MM.1S (cell line): ENCODE measurements at regions not wholly inside any gene's neighbourhood (a gene's known extent, or its start where the extent isn't known, plus 50 kb on each side); places are given as distances from the start of the nearest gene placed in this dataset.

Experiments
- DNase-seq: peaks from one replicate; pipeline ENCODE4 v3.0.0-alpha.2; 2015
- H2AFZ ChIP-seq: fragments of 300-600 bp; sonication (generic); 2 replicates; pipeline ENCODE4 v1.6.0; 2016; ENCODE audit warnings: antibody characterized with exemption, low read length
- H3F3A ChIP-seq: fragments of 300-600 bp; sonication (generic); 2 replicates; pipeline ENCODE4 v1.6.1; 2016; ENCODE audit warnings: mild to moderate bottlenecking, antibody characterized with exemption, low read length, moderate library complexity, mixed read lengths; ENCODE audit not compliant: insufficient read depth
- H3K27ac ChIP-seq: fragments of 300-600 bp; sonication (generic); 2 replicates; pipeline ENCODE4 v1.5.1; 2016; ENCODE audit warnings: mild to moderate bottlenecking, low read length
- H3K27me3 ChIP-seq: fragments of 300-600 bp; sonication (generic); replicated peaks from 2 replicates; pipeline ENCODE4 v1.6.0; 2016; ENCODE audit warnings: low read length; ENCODE audit not compliant: insufficient read depth
- H3K36me3 ChIP-seq: fragments of 300-600 bp; sonication (generic); replicated peaks from 2 replicates; pipeline ENCODE4 v1.6.1; 2016; ENCODE audit warnings: mild to moderate bottlenecking, low read length, mixed read lengths; ENCODE audit not compliant: insufficient read depth
- H3K4me1 ChIP-seq: fragments of 300-600 bp; sonication (generic); 2 replicates; pipeline ENCODE4 v1.6.1; 2016; ENCODE audit warnings: low read length, mixed read lengths
- H3K4me2 ChIP-seq: fragments of 300-600 bp; sonication (generic); 2 replicates; pipeline ENCODE4 v1.6.0; 2016; ENCODE audit warnings: low read depth, low read length
- H3K4me3 ChIP-seq: fragments of 300-600 bp; sonication (generic); 2 replicates; pipeline ENCODE4 v1.5.1; 2016; ENCODE audit warnings: low read length, mixed read lengths
- H3K79me2 ChIP-seq: fragments of 300-600 bp; sonication (generic); 2 replicates; pipeline ENCODE4 v1.6.1; 2016; ENCODE audit warnings: mixed run types, low read length, mixed read lengths
- H3K9ac ChIP-seq: fragments of 300-600 bp; sonication (generic); 2 replicates; pipeline ENCODE4 v1.6.1; 2016; ENCODE audit warnings: low read length, mixed read lengths
- H3K9me2 ChIP-seq: fragments of 300-600 bp; sonication (generic); replicated peaks from 2 replicates; pipeline ENCODE4 v1.6.1; 2016; ENCODE audit warnings: mild to moderate bottlenecking, low read length, mixed read lengths; ENCODE audit not compliant: insufficient read depth
- H3K9me3 ChIP-seq: fragments of 300-600 bp; sonication (generic); replicated peaks from 2 replicates; pipeline ENCODE4 v1.6.1; 2016; ENCODE audit warnings: mild to moderate bottlenecking, low read length, mixed read lengths; ENCODE audit not compliant: insufficient read depth
- H4K20me1 ChIP-seq: fragments of 300-600 bp; sonication (generic); 2 replicates; pipeline ENCODE4 v1.6.1; 2016; ENCODE audit warnings: mild to moderate bottlenecking, low read length, moderate library complexity, mixed read lengths; ENCODE audit not compliant: insufficient read depth
- CTCF ChIP-seq: fragments of 300-600 bp; sonication (generic); IDR thresholded peaks from 2 replicates; pipeline ENCODE4 v1.5.1; 2016; ENCODE audit warnings: antibody characterized with exemption, low read length, mixed read lengths
- EZH2 ChIP-seq: fragments of 300-600 bp; sonication (generic); optimal IDR thresholded peaks from 2 replicates; pipeline ENCODE3; 2017; ENCODE audit warnings: low read depth, mild to moderate bottlenecking, antibody characterized with exemption, low read length, mixed read lengths
- EZH2phosphoT487 ChIP-seq: fragments of 300-600 bp; sonication (generic); IDR thresholded peaks from 2 replicates; pipeline ENCODE4 v1.6.1; 2018; ENCODE audit warnings: antibody characterized with exemption, low read length

- TF ChIP-seq CTCF (no peak), EZH2 (no peak), EZH2phosphoT487 (no peak)
- Histone ChIP-seq H3K79me2 (no peaks in the 10 kb centered on the region), H3K9ac (no peak overlapping the region), H3K27me3 (no peaks in the 10 kb centered on the region), H3K9me2 (no peaks in the 10 kb centered on the region), H3K4me2 (no peak overlapping the region), H3K27ac (no peak overlapping the region), H3K36me3 (no peaks in the 10 kb centered on the region), H4K20me1 (no peaks in the 10 kb centered on the region), H3K4me1 (no peaks in the 10 kb centered on the region), H2AFZ (no peak overlapping the region), H3K9me3 (no peaks in the 10 kb centered on the region), H3K4me3 (no peak overlapping the region), H3F3A (no peaks in the 10 kb centered on the region)
- DNase-seq = no peak
Measured at GRCh38 chr3:154614078-154614477, 184.1 kb upstream of the GPR149 start.

GRCh38 chr3:154602241-154602640 lies 172.3 kb upstream of the GPR149 start:
- H3K4me2 ChIP-seq = no peak overlapping the region
- H3F3A ChIP-seq = no peaks in the 10 kb centered on the region
- H3K9me3 ChIP-seq = no peaks in the 10 kb centered on the region
- DNase-seq = no peak
- TF ChIP-seq EZH2 (no peak), CTCF (no peak), EZH2phosphoT487 (no peak)
- no peaks in the 10 kb centered on the region for H3K79me2 ChIP-seq
- no peak overlapping the region for H3K27ac ChIP-seq
- no peaks in the 10 kb centered on the region for H3K36me3 ChIP-seq
- H3K9me2 ChIP-seq = no peaks in the 10 kb centered on the region
- no peak overlapping the region for H3K9ac ChIP-seq
- no peak overlapping the region for H2AFZ ChIP-seq
- H3K4me3 ChIP-seq = no peak overlapping the region
- no peaks in the 10 kb centered on the region for H4K20me1 ChIP-seq
- no peaks in the 10 kb centered on the region for H3K4me1 ChIP-seq
- H3K27me3 ChIP-seq = no peaks in the 10 kb centered on the region

- Histone ChIP-seq H4K20me1 (no peaks in the 10 kb centered on the region), H3K79me2 (no peaks in the 10 kb centered on the region), H3K27me3 (no peaks in the 10 kb centered on the region), H3F3A (no peaks in the 10 kb centered on the region), H3K9me2 (no peaks in the 10 kb centered on the region), H3K4me2 (no peak overlapping the region), H3K9me3 (no peaks in the 10 kb centered on the region), H3K27ac (no peak overlapping the region), H2AFZ (no peak overlapping the region), H3K4me1 (no peaks in the 10 kb centered on the region), H3K36me3 (no peaks in the 10 kb centered on the region), H3K4me3 (no peak overlapping the region), H3K9ac (no peak overlapping the region)
- TF ChIP-seq EZH2 = no peak
- TF ChIP-seq EZH2phosphoT487 = no peak
- TF ChIP-seq CTCF = no peak
- DNase-seq = no peak
Measured at GRCh38 chr3:154598166-154598565, 168.2 kb upstream of the GPR149 start.
